DOHH2 (cell line): ENCODE measurements at regions not wholly inside any gene's neighbourhood (a gene's known extent, or its start where the extent isn't known, plus 50 kb on each side); places are given as distances from the start of the nearest gene placed in this dataset.

Experiments used
- H3F3A ChIP-seq: fragments of 200-600 bp; sonication (generic), shearing (Covaris generic); 2 replicates; pipeline ENCODE4 v1.6.0; 2016; ENCODE audit warnings: antibody characterized with exemption, mild to moderate bottlenecking; ENCODE audit not compliant: control insufficient read depth, insufficient read depth
- H3K27ac ChIP-seq: fragments of 200-600 bp; sonication (generic); 2 replicates; pipeline ENCODE4 v1.5.1; 2014; ENCODE audit warnings: low read depth, mild to moderate bottlenecking, low read length, moderate library complexity
- H3K27me3 ChIP-seq: fragments of 200-600 bp; sonication (generic); 2 replicates; pipeline ENCODE4 v1.6.1; 2014; ENCODE audit warnings: mild to moderate bottlenecking, low read length, mixed read lengths; ENCODE audit not compliant: control insufficient read depth
- H3K36me3 ChIP-seq: fragments of 200-600 bp; sonication (generic); 2 replicates; pipeline ENCODE4 v1.6.1; 2014; ENCODE audit warnings: mild to moderate bottlenecking, low read length, moderate library complexity, mixed read lengths; ENCODE audit not compliant: control insufficient read depth
- H3K4me1 ChIP-seq: fragments of 200-600 bp; sonication (generic); 2 replicates; pipeline ENCODE4 v1.6.1; 2014; ENCODE audit warnings: mild to moderate bottlenecking, low read length, mixed read lengths; ENCODE audit not compliant: control insufficient read depth
- H3K4me2 ChIP-seq: fragments of 200-600 bp; sonication (generic); 2 replicates; pipeline ENCODE4 v1.6.0; 2014; ENCODE audit warnings: mild to moderate bottlenecking, low read length, moderate library complexity
- H3K4me3 ChIP-seq: fragments of 200-600 bp; sonication (generic); 2 replicates; pipeline ENCODE4 v1.5.1; 2014; ENCODE audit warnings: mild to moderate bottlenecking, low read length, mixed read lengths
- H3K79me2 ChIP-seq: fragments of 200-600 bp; sonication (generic); 2 replicates; pipeline ENCODE4 v1.6.1; 2014; ENCODE audit warnings: mild to moderate bottlenecking, low read length, mixed read lengths; ENCODE audit not compliant: control insufficient read depth
- H3K9me2 ChIP-seq: fragments of 200-600 bp; sonication (generic); replicated peaks from 2 replicates; pipeline ENCODE4 v1.6.1; 2014; ENCODE audit warnings: mild to moderate bottlenecking, low read length, mixed read lengths; ENCODE audit not compliant: control insufficient read depth
- H3K9me3 ChIP-seq: fragments of 200-600 bp; sonication (generic); 2 replicates; pipeline ENCODE4 v1.6.1; 2014; ENCODE audit warnings: antibody characterized with exemption, low read length, mixed read lengths; ENCODE audit not compliant: control insufficient read depth, insufficient read depth
- H4K20me1 ChIP-seq: fragments of 200-600 bp; sonication (generic); 2 replicates; pipeline ENCODE4 v1.6.0; 2014; ENCODE audit warnings: low read depth, mild to moderate bottlenecking, antibody characterized with exemption, low read length, moderate library complexity; ENCODE audit not compliant: control insufficient read depth, insufficient read depth
- CTCF ChIP-seq: fragments of 200-600 bp; sonication (generic); IDR thresholded peaks from one replicate; pipeline ENCODE4 v1.5.1; 2014; ENCODE audit warnings: antibody characterized with exemption, mild to moderate bottlenecking, low read depth, low read length; ENCODE audit not compliant: poor library complexity, severe bottlenecking
- EZH2phosphoT487 ChIP-seq: fragments of 200-600 bp; sonication (generic); IDR thresholded peaks from 2 replicates; pipeline ENCODE4 v1.6.1; 2017; ENCODE audit warnings: borderline replicate concordance, mild to moderate bottlenecking, antibody characterized with exemption, low read length, moderate library complexity, mixed read lengths

- TF ChIP-seq CTCF (no peak), EZH2phosphoT487 (no peak)
- Histone ChIP-seq H3K4me1 (peaks cover 83% of the 10 kb centered on the region), H3K27ac (no peak overlapping the region), H3K9me2 (no peaks in the 10 kb centered on the region), H3K79me2 (no peaks in the 10 kb centered on the region), H3K27me3 (no peaks in the 10 kb centered on the region), H3K4me2 (no peak overlapping the region), H3F3A (peaks cover 20% of the 10 kb centered on the region), H3K4me3 (no peak overlapping the region), H3K36me3 (no peaks in the 10 kb centered on the region; the same call in 1 of the 2 replicates), H4K20me1 (no peaks in the 10 kb centered on the region), H3K9me3 (no peaks in the 10 kb centered on the region; the same call in 1 of the 2 replicates)
These were observed 253.8 kb downstream of the DLEU7 start for GRCh38 chr13:50589651-50590054.

- peaks cover 5% of the 10 kb centered on the region for H3K36me3 ChIP-seq
- H3K27me3 ChIP-seq: no peaks in the 10 kb centered on the region
- no peaks in the 10 kb centered on the region for H4K20me1 ChIP-seq
- peaks cover 34% of the 10 kb centered on the region for H3F3A ChIP-seq
- TF ChIP-seq EZH2phosphoT487 (no peak), CTCF (no peak)
- peak overlapping the region; percentile 98 for H3K27ac ChIP-seq
- peak overlapping the region; percentile 51 for H3K4me3 ChIP-seq
- peaks cover 98% of the 10 kb centered on the region for H3K4me1 ChIP-seq
- no peaks in the 10 kb centered on the region for H3K9me2 ChIP-seq
- H3K9me3 ChIP-seq: no peaks in the 10 kb centered on the region; the same call in 1 of the 2 replicates
- peak overlapping the region; percentile 72 for H3K4me2 ChIP-seq
- no peaks in the 10 kb centered on the region for H3K79me2 ChIP-seq
These were observed 250.9 kb downstream of the DLEU7 start for GRCh38 chr13:50592412-50593155.

DNA sequence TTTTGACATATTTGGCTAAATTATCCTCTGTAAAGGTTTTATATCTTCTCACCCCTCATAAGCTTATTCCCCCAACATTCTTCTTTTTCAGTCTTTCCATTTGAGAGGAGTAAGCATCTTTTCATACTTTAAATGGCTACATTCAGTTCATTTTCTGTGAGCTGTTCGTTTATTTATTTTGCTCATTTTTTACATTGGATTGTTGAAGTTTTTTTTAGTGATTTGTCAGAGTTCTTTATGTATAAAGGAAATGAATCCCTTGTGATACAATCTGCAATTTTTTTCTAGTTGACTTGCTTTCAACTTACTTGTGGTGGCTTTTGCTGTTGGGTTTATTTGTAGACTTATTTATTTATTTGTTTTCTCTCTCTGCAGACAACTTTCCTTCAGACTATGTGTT is 250.3 kb downstream of the DLEU7 start:
- Histone ChIP-seq H3K27me3 (no peaks in the 10 kb centered on the region), H3K36me3 (peaks cover 5% of the 10 kb centered on the region), H4K20me1 (no peaks in the 10 kb centered on the region), H3K4me2 (peak overlapping the region; percentile 72), H3K27ac (peak overlapping the region; percentile 98), H3K4me3 (peak overlapping the region; percentile 51), H3F3A (peaks cover 36% of the 10 kb centered on the region), H3K4me1 (peaks cover 98% of the 10 kb centered on the region), H3K9me2 (no peaks in the 10 kb centered on the region), H3K79me2 (no peaks in the 10 kb centered on the region), H3K9me3 (no peaks in the 10 kb centered on the region; the same call in 1 of the 2 replicates)
- no peak for TF ChIP-seq CTCF
- no peak for TF ChIP-seq EZH2phosphoT487
